ENCODE measurements at regions not wholly inside any gene's neighbourhood (a gene's known extent, or its start where the extent isn't known, plus 50 kb on each side); places are given as distances from the start of the nearest gene placed in this dataset.

DNA sequence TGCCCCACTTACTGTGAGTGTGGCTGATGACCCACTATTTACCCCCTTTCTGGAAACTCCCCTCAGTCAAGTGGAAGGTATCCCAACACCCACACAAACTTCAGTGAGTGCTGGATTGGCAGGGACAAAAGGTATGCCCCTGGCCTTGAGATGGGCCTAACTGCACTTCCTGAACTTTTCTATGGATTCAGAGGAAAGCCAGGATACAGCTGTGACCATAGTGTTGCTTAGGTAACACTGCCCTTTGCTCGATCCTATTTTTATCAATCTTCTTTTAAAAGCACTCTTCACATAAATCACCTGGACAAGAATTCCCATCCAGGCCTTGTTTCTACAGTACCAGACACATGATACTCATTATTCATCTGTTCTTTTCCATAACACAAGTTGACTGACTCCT is 671.5 kb upstream of the SLC8A1 start:
- Histone ChIP-seq H3K36me3 (ENCODE audit: low read depth) (no peaks in the 10 kb centered on the region), H3K27ac (ENCODE audit: poor library complexity, severe bottlenecking) (no peak overlapping the region), H3K27me3 (ENCODE audit: insufficient read depth, poor library complexity, severe bottlenecking) (no peaks in the 10 kb centered on the region), H3K9me3 (ENCODE audit: severe bottlenecking) (no peaks in the 10 kb centered on the region), H3K4me1 (ENCODE audit: insufficient read depth, poor library complexity, severe bottlenecking) (no peaks in the 10 kb centered on the region), H3K4me3 (ENCODE audit: severe bottlenecking) (no peak overlapping the region)
- TF ChIP-seq, protein P1, sequence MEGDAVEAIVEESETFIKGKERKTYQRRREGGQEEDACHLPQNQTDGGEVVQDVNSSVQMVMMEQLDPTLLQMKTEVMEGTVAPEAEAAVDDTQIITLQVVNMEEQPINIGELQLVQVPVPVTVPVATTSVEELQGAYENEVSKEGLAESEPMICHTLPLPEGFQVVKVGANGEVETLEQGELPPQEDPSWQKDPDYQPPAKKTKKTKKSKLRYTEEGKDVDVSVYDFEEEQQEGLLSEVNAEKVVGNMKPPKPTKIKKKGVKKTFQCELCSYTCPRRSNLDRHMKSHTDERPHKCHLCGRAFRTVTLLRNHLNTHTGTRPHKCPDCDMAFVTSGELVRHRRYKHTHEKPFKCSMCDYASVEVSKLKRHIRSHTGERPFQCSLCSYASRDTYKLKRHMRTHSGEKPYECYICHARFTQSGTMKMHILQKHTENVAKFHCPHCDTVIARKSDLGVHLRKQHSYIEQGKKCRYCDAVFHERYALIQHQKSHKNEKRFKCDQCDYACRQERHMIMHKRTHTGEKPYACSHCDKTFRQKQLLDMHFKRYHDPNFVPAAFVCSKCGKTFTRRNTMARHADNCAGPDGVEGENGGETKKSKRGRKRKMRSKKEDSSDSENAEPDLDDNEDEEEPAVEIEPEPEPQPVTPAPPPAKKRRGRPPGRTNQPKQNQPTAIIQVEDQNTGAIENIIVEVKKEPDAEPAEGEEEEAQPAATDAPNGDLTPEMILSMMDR (IDR thresholded peaks at IDR 0.05; ENCODE audit: poor library complexity, severe bottlenecking), result no peak
- no peak for ATAC-seq (ENCODE audit: low read depth)
- no peak for DNase-seq (ENCODE audit: low spot score)

DNA sequence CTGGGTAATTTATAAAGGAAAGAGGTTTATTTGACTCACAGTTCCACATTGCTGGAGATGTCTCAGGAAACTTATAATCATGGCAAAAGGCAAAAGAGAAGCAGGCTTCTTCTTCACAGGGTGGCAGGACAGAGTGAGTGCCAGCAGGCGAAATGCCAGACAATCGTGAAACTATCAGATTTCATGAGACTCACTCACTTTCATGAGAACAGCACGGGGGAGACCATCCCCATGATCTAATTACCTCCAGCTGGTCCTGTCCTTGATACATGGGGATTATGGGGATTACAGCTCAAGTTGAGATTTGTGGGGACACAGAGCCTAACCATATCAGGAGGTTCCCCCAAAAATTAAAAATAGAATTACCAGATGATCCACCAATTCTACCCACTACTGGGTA is 675.5 kb upstream of the SLC8A1 start:
- ATAC-seq (ENCODE audit: low read depth) (no peak), DNase-seq (ENCODE audit: low spot score) (no peak)
- Histone ChIP-seq H3K9me3 (ENCODE audit: severe bottlenecking) (no peaks in the 10 kb centered on the region), H3K36me3 (ENCODE audit: low read depth) (no peaks in the 10 kb centered on the region), H3K27me3 (ENCODE audit: insufficient read depth, poor library complexity, severe bottlenecking) (no peaks in the 10 kb centered on the region), H3K4me3 (ENCODE audit: severe bottlenecking) (no peak overlapping the region), H3K4me1 (ENCODE audit: insufficient read depth, poor library complexity, severe bottlenecking) (no peaks in the 10 kb centered on the region), H3K27ac (ENCODE audit: poor library complexity, severe bottlenecking) (no peak overlapping the region)
- TF ChIP-seq, protein P1 (IDR thresholded peaks at IDR 0.05; ENCODE audit: poor library complexity, severe bottlenecking), result no peak

DNA sequence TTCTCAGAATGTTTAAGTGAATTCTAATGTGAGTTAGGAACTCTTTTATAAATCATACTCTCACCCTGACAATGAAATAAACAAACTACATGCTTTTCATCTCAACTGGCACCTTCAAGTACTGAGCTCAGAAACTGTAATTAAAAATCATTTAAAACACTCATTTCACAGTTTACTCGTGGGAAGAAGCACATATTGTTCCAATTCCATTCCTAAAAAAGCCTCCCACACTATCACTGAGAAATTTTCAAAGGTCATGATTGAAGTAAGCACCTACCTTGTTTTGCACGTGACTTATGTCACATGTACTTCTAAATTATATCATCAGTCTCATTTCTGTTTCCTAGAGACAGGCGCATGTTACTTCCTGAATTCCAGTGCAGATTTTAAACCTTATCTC is 678.1 kb upstream of the SLC8A1 start:
- no peak for DNase-seq (ENCODE audit: low spot score)
- TF ChIP-seq, protein P1 (IDR thresholded peaks at IDR 0.05; ENCODE audit: poor library complexity, severe bottlenecking), result no peak
- no peak for ATAC-seq (ENCODE audit: low read depth)

DNA sequence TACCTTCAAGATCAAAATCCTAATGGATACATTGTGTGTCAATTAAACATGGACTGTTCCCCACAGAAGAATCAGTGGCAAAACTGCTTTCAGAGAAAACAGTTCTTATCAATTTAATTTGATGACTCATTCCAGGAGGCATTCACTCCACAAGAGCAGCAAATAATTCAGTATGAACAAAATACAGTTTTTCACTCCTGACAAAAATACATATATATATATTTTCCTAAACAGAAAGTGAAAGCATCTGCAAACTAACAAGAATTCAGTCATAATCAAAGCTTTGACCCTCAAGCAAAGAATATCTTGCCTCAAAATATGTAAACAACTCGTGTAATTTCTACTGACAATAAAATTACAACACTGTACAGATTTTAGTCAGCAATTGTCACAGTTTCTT is 685.1 kb upstream of the SLC8A1 start:
- no peaks in the 10 kb centered on the region for H3K36me3 ChIP-seq (ENCODE audit: low read depth)
- DNase-seq (ENCODE audit: low spot score) (no peak), ATAC-seq (ENCODE audit: low read depth) (no peak)
- no peak overlapping the region for H3K27ac ChIP-seq (ENCODE audit: poor library complexity, severe bottlenecking)
- TF ChIP-seq, protein P1 (IDR thresholded peaks at IDR 0.05; ENCODE audit: poor library complexity, severe bottlenecking), result no peak
- no peaks in the 10 kb centered on the region for H3K4me1 ChIP-seq (ENCODE audit: insufficient read depth, poor library complexity, severe bottlenecking)
- no peaks in the 10 kb centered on the region for H3K27me3 ChIP-seq (ENCODE audit: insufficient read depth, poor library complexity, severe bottlenecking)
- H3K4me3 ChIP-seq (ENCODE audit: severe bottlenecking), result no peak overlapping the region
- no peaks in the 10 kb centered on the region for H3K9me3 ChIP-seq (ENCODE audit: severe bottlenecking)

More for the DNA sequence above, 678.1 kb upstream of the SLC8A1 start:
- H3K27me3 ChIP-seq (ENCODE audit: insufficient read depth, poor library complexity, severe bottlenecking), result no peaks in the 10 kb centered on the region
- H3K27ac ChIP-seq (ENCODE audit: poor library complexity, severe bottlenecking), result no peak overlapping the region
- H3K9me3 ChIP-seq (ENCODE audit: severe bottlenecking), result no peaks in the 10 kb centered on the region
- H3K4me1 ChIP-seq (ENCODE audit: insufficient read depth, poor library complexity, severe bottlenecking), result no peaks in the 10 kb centered on the region
- no peaks in the 10 kb centered on the region for H3K36me3 ChIP-seq (ENCODE audit: low read depth)
- no peak overlapping the region for H3K4me3 ChIP-seq (ENCODE audit: severe bottlenecking)

DNA sequence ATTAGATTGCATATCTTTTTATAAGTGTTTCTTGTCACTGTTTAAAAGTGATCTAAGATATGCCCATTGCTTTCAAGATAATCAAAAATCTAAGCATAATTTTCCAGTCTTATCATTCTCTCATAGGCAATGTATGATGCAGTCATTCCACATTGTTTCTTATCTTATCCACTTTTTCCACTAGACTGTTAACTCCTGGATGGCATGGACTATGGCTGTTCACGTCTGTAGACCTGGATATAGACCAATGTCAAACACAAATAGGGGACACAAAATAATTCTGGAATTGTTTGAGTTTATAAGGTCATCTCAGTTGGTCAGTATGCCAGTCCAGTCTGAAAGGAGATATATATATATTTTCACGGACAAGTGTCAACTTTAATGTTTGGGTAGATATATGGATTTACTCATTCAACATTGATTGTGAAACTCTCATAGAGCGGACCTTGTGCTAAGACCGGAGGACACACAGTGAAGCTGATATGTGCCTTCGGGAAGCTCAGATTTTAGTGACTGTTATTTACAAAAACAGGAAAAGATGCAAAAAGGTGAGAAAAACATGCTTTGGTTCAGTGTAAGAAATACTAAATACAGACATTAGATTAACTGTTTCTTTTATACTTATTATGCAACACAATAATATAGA is 689.4 kb upstream of the SLC8A1 start:
- Histone ChIP-seq H3K27me3 (ENCODE audit: insufficient read depth, poor library complexity, severe bottlenecking) (no peaks in the 10 kb centered on the region), H3K27ac (ENCODE audit: poor library complexity, severe bottlenecking) (no peak overlapping the region), H3K4me3 (ENCODE audit: severe bottlenecking) (no peak overlapping the region), H3K36me3 (ENCODE audit: low read depth) (no peaks in the 10 kb centered on the region), H3K9me3 (ENCODE audit: severe bottlenecking) (no peaks in the 10 kb centered on the region), H3K4me1 (ENCODE audit: insufficient read depth, poor library complexity, severe bottlenecking) (no peaks in the 10 kb centered on the region)
- ATAC-seq (ENCODE audit: low read depth), result no peak
- TF ChIP-seq, protein P1 (IDR thresholded peaks at IDR 0.05; ENCODE audit: poor library complexity, severe bottlenecking), result no peak
- DNase-seq (ENCODE audit: low spot score), result no peak

Data from RWPE2 (cell line).